ENCODE measurements at regions not wholly inside any gene's neighbourhood (a gene's known extent, or its start where the extent isn't known, plus 50 kb on each side); places are given as distances from the start of the nearest gene placed in this dataset.

DNA sequence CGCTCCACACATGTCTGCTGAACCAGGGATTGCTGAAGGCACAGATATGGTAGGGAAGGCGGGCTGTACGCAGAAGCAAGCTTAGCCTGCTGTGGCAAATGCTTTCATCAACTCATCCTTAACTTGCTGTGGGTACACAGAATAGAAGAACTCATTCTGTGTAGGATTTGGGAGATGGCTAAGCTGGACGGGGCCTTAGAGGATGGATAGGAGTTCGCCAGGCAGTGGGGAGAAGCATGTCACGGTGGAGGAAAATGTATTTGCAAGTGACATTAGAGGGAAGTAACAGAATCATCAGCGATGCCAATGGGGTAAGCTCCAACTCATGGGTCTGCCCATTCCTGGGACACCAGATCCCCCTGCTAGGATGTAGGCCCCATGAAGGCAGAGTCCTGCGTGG lies 96.7 kb upstream of the SMIM21 start:
- TF ChIP-seq, protein P1, sequence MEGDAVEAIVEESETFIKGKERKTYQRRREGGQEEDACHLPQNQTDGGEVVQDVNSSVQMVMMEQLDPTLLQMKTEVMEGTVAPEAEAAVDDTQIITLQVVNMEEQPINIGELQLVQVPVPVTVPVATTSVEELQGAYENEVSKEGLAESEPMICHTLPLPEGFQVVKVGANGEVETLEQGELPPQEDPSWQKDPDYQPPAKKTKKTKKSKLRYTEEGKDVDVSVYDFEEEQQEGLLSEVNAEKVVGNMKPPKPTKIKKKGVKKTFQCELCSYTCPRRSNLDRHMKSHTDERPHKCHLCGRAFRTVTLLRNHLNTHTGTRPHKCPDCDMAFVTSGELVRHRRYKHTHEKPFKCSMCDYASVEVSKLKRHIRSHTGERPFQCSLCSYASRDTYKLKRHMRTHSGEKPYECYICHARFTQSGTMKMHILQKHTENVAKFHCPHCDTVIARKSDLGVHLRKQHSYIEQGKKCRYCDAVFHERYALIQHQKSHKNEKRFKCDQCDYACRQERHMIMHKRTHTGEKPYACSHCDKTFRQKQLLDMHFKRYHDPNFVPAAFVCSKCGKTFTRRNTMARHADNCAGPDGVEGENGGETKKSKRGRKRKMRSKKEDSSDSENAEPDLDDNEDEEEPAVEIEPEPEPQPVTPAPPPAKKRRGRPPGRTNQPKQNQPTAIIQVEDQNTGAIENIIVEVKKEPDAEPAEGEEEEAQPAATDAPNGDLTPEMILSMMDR (IDR thresholded peaks at IDR 0.05; ENCODE audit: insufficient read depth, low read length), result no peak
- no peak for TF ChIP-seq SPI1 (IDR thresholded peaks at IDR 0.05; ENCODE audit: borderline replicate concordance, low read depth)

Measured in HL-60 (cell line).